Activated T-helper 1 cell treated with anti-CD3 and anti-CD28 coated beads, Interleukin-2, amount 50 U/mL, for 16 hours (primary cell): ENCODE measurements at regions not wholly inside any gene's neighbourhood (a gene's known extent, or its start where the extent isn't known, plus 50 kb on each side); places are given as distances from the start of the nearest gene placed in this dataset.
"Not testable (repeated sequence)": the region's sequence is repeated elsewhere in the genome, so short reads cannot be mapped to it uniquely, and the experiment has no call there.

Experiments
- DNase-seq, 2 donors: peaks; one replicate each; pipeline ENCODE4 v3.0.0-alpha.2; 2020; ENCODE audit warnings: low read depth in 1 of 2, low spot score in 1 of 2

DNA sequence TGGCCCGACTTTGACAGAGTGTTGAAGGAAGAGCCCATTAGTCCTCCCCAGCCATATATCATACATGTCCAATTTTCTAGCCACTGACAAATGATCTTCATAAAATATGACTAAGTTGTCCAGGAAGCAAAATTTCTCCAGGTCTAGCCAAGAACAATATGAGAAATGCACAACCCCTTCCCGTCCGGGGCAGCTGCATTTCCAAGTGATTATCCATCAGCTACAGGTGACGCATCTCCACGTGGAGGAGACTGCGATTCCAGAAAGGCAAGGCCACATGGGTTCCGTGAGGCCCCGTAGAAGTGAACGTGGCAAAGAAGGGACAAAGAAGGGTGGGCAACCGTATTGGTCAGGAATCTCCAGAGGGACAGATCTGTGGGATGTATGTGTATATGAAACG lies 118.6 kb downstream of the ATP6V0E2 start:
- not testable (repeated sequence) for DNase-seq

DNA sequence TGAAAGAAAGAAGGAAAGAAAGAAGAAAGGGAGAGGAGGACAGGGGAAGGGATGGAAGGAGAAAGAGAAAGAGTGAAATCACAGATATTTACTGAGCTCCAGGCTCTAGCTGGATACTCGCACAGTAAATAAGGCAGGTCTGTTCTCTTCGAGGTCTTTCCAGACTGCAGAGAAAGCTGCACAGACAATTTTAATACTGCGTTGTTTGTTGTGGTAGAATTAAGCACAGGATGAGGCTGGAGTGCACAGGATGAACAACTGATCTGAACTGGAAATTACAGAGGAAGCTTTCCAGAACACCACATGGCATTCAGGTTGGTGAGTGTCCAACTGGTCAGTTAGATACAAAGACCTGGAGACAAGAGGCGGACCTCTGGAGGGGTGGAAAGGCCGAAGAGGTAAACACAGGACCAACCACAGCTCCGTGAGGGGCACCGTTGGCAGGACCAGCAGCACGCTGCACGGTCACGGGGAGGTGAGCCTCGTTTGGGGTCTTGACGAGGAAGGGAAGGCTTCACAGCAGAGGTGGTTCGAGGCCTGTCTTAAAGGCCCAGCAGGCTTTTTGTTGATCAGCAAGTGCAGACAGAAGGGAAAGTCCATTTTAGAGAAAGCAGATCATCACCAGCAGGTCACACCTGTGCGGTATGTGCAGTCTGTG lies 121.7 kb downstream of the ATP6V0E2 start:
- not testable (repeated sequence) for DNase-seq

DNA sequence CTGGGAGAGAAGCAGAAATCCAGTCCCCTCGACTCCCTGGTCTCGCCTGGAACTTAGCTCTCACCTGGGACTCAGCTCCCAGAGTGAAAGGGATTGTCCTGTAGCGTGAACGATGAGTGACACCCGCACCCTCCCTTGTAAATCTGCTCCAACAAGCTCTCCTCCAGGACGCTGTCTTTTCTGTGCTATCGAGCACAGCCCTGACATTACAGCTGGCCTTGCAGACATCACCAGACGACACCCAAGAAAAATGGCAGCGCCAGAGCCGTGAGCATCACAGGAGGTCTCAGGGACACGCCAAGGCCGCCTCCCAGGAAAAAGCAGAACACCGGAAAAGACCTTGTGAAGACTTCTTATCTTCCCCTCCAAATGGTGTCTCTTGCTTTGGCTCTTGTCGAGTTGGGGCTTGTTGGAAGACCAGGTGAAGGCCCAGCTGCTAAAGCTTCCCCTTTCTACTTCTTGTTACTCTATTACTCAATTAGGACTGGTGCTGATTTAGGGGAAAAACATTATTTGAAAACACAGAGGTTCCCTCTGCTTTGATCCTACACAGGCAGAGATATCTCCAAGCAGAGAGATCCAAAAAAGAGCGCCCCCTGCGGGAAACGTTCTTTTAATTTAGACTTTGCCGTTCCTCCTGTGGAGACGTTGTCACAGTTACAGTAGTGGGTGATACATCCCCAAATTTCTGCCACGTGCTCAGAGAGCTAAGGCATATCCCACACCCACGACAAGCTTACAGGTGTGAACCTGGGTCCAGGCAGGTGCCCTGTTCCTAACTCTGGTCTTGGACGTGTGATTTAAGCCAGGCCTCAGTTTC lies 127.2 kb downstream of the ATP6V0E2 start:
- not testable (repeated sequence) for DNase-seq

DNA sequence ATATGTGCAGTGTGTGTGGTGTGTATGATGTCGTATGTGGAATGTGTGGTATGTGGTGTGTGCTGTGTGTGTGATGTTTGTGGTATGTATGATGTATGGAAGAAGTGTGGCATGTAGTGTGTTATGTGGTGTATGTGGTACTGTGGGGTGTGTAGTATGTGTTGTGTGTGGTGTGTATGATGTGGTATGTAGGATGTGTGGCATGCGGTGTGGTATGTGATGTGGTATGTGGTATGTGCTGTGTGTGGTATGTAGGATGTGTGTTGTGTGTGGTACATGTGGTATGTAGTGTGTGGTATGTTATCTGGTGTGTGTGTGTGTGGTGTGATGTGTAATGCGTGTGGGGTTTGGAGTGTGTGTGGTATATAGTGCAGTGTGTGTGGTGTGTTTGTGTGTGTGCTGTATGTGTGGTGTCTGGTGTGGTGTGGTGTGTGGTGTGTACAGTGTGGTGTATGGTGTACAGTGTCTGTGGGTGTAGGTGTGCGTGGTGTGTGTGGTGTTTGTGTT lies 129.6 kb downstream of the ATP6V0E2 start:
- DNase-seq, result no peak

DNA sequence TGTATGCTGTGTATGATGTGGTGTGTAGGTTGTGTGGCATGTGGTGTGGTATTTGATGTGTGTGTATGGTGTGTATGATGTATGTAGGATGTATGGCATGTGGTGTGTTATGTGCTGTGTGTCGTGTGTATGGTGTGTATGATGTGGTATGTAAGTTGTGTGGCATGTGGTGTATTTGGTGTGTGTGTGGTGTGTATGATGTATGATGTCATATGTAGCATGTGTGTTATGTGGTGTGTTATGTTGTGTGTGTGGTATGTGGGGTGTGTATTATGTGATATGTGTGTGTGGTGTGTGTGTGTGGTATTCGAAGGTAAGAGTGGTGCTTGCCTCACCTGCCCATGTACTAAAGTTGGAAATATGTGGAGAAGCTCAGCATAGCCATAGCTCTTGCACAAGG lies 130.2 kb downstream of the ATP6V0E2 start:
- DNase-seq, result not testable (repeated sequence)

DNA sequence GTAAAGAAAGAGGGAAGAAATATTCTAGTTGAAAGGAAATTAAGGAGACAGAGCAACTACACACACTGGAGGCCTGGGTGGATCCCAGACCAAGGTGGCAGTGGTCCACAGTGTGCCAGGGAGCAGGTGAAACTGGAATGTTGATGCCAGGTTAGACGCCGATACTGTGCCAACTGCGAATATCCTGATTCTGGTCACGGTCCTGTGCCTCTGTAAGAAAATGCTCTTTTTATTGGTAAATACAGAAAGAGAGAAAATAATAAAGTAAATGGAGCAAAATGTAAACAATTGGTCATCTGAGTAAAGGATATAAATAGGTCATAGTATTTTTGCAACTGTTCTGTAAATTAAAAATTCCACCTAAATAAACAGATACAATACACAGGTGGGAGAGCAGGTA lies 131.1 kb downstream of the ATP6V0E2 start:
- not testable (repeated sequence) for DNase-seq

DNA sequence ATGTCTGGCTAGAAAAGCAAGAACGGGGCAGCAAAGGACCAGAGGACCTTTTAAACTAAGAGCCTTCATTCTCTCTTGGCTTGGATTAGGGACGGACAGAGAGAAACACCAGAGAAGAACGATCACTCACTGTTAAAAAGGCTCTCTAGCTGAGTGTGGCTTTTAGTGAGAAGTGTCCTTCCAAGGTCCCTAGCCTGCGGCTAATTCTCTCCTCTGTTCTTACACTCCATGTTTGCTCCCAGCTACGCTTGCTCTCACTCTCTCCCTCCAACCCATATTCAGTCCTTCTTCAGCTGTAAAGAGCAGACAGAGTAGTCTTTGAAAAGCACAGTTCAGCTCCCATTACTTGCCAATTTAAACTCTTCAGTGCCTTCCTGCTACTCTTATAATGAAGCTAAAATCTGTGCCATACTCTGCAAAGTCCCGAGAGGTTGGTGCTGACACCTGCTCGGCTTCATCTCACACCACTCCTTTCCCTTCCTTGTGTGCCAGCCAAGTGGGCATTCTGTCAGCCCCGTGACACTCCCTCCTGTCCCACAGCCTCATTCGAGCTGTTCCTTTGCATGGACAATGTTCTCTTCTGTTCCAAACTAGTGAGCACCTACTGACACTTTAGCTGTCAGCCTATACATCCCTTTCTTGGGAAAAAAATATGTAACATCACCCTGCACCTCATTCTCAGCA lies 136.0 kb downstream of the ATP6V0E2 start:
- DNase-seq, result not testable (repeated sequence)

DNA sequence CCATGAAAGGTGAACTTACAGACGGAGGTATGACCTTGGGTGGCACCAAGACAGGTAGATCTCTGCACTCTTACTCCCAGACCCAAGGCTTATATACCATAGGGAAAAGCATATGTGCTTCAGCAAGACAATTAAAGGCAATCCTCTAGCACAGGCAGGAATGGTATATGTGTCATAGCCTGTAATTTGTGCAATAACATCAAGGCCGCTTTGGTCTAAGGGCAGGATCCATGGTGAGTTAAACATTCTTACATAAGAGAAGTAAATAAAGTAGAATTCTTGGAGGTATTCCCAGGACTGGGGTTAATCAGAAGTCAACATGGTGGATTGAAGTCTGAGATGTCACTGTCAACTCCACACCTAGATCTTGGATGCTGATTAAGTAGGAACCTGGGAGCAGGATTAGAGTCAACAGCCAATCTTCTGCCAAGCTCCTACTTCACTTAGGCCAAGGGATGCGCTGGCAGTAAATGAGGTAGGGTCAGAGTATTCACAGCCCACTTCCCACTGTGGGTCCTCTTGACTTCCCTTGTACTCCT lies 143.0 kb downstream of the ATP6V0E2 start:
- DNase-seq, result not testable (repeated sequence)

DNA sequence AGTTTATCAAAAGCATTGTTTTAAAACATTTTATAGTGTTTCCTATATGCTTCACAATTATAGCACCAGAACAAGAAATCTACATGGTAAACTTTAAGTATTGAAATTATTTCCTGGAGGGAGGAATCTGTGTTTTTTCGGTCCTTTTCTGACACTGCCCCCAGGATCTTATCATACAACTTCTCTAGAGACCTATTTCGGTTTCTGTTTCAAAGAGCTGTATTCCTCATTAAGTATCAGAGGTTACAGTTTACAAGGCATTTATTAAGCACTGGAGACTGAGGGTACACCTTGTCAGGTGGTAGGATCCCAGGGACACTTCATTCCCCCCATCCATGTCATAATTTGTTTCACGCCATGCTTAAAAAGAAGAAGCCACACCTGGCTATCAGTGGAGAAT lies 146.4 kb downstream of the ATP6V0E2 start:
- DNase-seq, result not testable (repeated sequence)

DNA sequence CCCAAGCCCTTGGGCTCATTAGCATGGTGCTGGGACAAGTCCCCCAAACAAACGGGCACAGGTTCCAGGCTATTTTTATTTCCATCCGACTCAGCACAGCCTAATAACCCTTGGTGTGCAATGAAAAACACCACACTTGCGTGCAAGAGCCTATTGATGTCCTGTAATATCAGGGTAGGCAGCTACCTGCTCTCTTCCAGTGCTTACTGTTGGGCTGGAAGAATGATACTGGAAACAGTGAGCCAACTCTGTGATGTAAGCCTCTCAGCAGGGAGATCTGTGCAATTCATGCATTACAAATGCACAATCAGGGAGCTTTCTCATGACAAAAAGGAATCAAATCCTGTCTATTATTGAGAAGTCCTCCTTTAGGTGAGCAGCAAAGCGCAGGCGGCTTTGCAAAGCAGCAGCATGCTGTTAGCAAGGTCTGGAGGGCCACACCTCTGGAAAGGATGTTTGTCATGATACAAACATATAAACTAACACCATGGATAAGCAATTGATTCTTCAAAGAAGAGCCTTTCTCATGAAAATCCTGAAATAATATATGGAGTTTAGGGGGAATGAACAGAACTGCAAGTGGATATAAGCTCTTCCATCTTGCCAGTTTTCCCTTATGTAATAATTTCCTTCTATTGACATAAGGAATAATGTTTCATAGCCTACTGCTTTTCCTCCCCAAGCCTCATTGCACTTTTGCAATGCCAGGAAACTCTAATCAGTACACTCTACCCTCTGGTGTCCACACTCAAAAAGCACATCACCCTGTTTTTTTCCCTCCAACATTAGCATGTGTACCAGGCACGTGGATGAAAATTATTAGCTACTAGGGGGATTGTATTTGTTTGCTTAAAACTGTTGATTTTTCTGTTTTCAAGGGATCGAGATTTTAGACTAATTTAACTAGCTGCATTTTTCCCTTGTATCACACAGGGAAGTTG lies 151.1 kb downstream of the ATP6V0E2 start:
- not testable (repeated sequence) for DNase-seq

DNA sequence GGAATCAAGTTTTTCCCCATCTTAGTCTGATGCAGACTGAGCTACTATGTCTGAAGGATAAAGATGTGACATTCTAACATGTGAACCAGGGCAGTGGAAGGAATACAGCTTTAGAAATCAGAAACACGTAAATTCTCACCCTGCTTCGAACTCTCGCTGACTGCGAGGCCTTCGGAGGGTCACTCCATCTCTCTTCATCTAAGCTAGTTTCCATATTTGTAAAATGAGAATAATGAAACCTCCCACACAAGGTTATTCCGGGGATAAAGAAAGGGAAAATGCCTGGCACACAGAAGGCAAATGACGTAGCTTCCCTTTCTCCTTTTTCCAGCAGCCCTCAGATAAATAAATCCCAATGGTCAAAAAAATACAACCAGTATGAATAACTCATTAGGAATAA lies 152.0 kb downstream of the ATP6V0E2 start:
- DNase-seq, result not testable (repeated sequence)

DNA sequence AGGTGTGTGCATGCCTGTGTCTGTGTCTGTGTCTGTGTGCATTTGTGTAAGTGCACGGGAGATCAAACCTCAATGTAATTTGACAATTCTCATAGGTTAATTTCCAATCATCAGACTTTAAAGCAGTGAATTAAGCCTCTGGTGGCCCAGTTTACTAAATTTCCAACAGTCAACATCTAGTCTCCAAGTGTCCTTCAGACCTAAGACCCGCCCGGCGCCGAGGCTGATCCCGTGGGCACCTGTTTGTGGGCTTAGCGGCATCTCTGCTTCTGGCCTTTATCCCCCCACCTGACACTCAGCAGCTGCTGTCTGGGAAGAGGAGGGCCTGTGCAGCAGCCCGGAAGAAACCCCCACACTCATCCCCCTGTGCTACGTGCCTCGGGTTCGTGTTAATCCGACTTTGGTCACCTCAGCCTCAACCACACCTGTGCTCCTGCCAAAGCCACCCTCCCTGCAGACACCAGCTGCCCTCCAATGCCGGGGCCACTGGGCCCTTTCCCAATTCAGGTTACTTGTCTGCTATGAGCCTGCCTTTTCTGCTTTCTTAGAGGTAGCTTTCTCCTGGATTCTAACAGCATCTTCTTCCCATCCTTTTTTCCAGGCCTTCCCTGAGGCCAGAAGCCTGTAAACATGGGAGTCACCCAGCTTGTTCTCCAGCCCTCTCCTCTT lies 154.7 kb downstream of the ATP6V0E2 start:
- not testable (repeated sequence) for DNase-seq

DNA sequence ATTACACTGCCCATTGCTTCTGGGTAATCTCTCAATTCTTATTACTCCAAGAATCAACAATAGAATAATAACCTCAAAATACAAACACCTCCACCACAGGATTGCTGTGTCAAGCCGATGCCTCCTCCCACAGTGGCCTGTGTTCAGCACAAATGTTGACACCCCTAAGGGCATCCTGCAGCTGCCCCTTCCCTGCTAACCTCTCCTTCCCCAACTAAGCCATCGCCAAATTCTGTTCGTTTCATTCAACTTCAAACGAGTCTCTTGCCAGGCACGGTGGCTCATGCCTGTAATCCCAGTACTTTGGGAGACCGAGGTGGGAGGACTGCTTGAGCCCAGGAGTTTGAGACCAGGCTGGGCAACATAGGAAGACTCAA lies 155.2 kb downstream of the ATP6V0E2 start:
- DNase-seq, result not testable (repeated sequence)

DNA sequence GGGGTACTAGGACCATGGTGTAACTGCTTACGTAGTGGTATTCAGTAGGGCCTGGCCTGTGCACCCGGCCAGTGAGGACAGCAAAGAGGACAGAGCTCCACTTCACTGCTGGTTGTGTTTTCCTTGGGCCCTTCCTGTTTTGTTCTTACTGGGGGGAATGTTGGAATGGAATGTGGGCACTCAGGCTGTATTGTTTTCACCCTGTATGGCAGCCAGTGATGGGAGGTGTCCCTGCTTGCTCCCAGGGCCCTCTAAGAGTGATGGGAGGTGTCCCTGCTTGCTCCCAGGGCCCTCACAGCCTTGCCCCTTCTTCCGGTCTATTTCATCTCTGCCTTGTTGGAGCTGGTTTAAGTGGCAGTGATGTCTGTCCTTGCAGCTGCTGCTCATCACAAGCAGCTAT lies 158.0 kb downstream of the ATP6V0E2 start:
- not testable (repeated sequence) for DNase-seq

DNA sequence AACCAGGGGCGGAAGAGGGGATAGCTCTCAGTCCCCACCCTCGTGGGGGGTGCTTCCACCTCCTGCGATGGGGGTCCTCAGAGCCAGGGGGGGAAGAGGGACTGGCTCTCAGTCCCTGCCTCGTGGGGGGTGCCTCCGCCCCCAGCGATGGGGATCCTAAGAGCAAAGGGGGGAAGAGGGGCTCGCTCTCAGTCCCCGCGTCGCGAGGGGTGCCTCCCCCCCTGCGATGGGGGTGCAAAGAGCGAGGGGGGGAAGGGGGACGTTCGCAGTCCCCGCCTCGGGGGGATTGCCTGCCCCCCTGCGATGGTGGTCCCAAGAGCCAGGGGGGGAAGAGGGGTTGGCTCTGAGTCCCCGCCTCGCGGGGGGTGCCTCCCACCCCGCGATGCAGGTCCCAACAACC lies 159.9 kb downstream of the ATP6V0E2 start:
- DNase-seq, result not testable (repeated sequence)

DNA sequence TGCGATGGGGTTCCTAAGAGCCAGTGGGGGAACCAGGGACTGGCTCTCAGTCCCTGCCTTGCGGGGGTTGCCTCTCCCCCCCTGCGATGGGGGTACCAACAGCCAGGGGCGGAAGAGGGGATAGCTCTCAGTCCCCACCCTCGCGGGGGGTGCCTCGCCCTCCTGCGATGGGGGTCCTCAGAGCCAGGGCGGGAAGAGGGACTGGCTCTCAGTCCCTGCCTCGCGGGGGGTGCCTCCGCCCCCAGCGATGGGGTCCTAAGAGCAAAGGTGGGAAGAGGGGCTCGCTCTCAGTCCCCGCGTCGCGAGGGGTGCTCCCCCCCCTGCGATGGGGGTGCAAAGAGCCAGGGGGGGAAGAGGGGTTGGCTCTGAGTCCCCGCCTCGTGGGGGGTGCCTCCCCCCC lies 162.0 kb downstream of the ATP6V0E2 start:
- not testable (repeated sequence) for DNase-seq

DNA sequence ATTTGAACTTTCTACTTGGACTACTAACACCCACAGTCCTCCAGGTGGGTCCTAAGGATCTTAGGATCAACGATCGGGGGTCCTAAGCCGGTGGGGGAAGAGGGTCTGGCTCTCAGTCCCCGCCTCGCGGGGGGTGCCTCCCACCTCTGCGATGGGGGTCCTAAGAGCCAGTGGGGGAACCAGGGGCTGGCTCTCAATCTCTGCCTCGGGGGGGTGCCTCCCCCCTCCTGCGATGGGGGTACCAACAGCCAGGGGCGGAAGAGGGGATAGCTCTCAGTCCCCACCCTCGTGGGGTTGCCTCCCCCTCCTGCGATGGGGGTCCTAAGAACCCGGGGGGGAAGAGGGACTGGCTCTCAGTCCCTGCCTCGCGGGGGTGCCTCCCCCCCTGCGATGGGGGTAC lies 165.3 kb downstream of the ATP6V0E2 start:
- DNase-seq, result not testable (repeated sequence)

DNA sequence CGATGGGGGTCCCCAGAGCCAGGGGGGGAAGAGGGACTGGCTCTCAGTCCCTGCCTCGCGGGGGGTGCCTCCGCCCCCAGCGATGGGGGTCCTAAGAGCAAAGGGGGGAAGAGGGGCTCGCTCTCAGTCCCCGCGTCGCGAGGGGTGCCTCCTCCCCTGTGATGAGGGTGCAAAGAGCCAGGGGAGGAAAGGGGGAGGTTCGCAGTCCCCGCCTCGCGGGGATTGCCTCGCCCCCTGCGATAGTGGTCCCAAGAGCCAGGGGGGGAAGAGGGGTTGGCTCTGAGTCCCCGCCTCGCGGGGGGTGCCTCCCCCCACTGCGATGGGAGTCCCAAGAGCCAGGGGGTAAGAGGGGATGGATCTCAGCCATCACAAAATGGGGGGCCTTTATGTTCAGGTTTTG lies 168.5 kb downstream of the ATP6V0E2 start:
- not testable (repeated sequence) for DNase-seq

DNA sequence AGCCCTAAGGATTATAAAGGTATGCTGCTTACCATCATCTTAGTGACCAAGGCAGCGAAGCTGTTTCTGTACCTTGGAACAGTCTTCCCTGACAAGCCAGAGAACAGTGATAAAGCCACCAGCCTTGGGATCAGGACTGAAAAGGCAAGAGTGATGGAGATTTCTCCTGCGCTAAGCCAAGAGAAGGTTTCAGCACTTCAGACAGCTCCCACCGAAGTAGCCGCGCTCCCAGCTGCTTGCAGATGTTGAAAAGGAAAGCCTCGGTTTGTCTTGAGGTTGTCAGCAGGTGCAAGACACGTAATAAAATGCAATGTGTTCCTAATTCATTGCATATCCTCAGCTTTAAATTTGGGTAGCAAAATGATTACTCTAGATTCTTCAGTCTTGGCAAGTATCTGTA lies 171.0 kb downstream of the ATP6V0E2 start:
- DNase-seq, result not testable (repeated sequence)

DNA sequence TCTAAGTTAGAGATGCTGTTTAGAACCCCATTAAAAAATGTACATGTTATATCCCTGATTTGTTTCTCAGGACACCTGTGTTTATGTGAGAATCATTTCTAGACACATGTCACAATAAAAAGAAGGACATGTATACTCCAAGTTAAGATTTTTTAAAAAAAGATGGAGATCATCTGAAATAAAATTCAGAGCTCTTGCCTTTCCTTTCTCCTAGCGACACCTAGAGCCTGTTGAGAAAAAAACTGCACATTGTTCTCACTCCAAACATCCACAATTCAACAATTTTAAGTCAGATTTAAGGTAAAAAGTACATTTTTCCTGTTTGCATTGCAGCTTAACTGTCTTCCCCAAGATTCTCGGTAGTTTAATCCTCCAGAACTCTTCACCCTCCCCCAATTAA lies 171.8 kb downstream of the ATP6V0E2 start:
- not testable (repeated sequence) for DNase-seq
